Neural progenitor cell (in vitro differentiated cells): ENCODE measurements at regions not wholly inside any gene's neighbourhood (a gene's known extent, or its start where the extent isn't known, plus 50 kb on each side); places are given as distances from the start of the nearest gene placed in this dataset.

ENCODE experiments used
- CTCF ChIP-seq: fragments of 200-600 bp; sonication (generic); IDR thresholded peaks from 2 replicates; pipeline ENCODE4 v1.5.1; 2017; ENCODE audit warnings: antibody characterized with exemption, mild to moderate bottlenecking
- EZH2phosphoT487 ChIP-seq: fragments of 200-600 bp; sonication (generic); IDR thresholded peaks from 2 replicates; pipeline ENCODE4 v1.6.1; 2017; ENCODE audit warnings: antibody characterized with exemption

- TF ChIP-seq CTCF = no peak
- no peak for TF ChIP-seq EZH2phosphoT487
These were observed 457.4 kb upstream of the NUDT12 start for GRCh38 chr5:104019956-104020355.
